ENCODE measurements at regions not wholly inside any gene's neighbourhood (a gene's known extent, or its start where the extent isn't known, plus 50 kb on each side); places are given as distances from the start of the nearest gene placed in this dataset.

GRCh38 chr7:54333952-54334351 lies 208.2 kb upstream of the VSTM2A start:
- TF ChIP-seq MAZ (IDR thresholded peaks at IDR 0.05; ENCODE audit: borderline replicate concordance, low read depth, low read length) (no peak), REST (IDR thresholded peaks at IDR 0.05) (no peak), BHLHE40 (IDR thresholded peaks at IDR 0.05; ENCODE audit: low read depth, low read length) (no peak)
- TF ChIP-seq, protein P1, sequence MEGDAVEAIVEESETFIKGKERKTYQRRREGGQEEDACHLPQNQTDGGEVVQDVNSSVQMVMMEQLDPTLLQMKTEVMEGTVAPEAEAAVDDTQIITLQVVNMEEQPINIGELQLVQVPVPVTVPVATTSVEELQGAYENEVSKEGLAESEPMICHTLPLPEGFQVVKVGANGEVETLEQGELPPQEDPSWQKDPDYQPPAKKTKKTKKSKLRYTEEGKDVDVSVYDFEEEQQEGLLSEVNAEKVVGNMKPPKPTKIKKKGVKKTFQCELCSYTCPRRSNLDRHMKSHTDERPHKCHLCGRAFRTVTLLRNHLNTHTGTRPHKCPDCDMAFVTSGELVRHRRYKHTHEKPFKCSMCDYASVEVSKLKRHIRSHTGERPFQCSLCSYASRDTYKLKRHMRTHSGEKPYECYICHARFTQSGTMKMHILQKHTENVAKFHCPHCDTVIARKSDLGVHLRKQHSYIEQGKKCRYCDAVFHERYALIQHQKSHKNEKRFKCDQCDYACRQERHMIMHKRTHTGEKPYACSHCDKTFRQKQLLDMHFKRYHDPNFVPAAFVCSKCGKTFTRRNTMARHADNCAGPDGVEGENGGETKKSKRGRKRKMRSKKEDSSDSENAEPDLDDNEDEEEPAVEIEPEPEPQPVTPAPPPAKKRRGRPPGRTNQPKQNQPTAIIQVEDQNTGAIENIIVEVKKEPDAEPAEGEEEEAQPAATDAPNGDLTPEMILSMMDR (IDR thresholded peaks at IDR 0.05) = no peak
